Esophagus mucosa (tissue), 1 donor: ENCODE measurements at regions not wholly inside any gene's neighbourhood (a gene's known extent, or its start where the extent isn't known, plus 50 kb on each side); places are given as distances from the start of the nearest gene placed in this dataset.
"Not testable (repeated sequence)": the region's sequence is repeated elsewhere in the genome, so short reads cannot be mapped to it uniquely, and the experiment has no call there.

Source experiments
- ATAC-seq: fragments of 200-7000 bp; cut with Tn5 transposase; one replicate; pipeline ENCODE4 v1.9.1; 2020
- donor health status: DM: yes; HTN: yes; CAD: no.

GRCh38 chr2:176876493-176877103 lies 336.0 kb upstream of the HNRNPA3 start:
- no peak for ATAC-seq

GRCh38 chr2:176879426-176879995 lies 333.1 kb upstream of the HNRNPA3 start:
- ATAC-seq, result no peak

DNA sequence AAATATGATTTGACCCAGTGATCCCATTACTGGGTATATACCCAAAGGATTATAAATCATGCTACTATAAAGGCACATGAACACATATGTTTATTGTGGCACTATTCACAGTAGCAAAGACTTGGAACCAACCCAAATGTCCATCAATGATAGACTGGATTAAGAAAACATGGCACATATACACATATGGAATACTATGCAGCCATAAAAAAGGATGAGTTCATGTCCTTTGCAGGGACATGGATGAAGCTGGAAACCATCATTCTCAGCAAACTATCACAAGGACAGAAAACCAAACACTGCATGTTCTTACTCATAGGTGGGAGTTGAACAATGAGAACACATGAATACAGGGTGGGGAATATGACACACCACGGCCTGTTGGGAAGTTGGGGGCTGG lies 330.5 kb upstream of the HNRNPA3 start:
- ATAC-seq, result not testable (repeated sequence)

- no peak for ATAC-seq
Observed at GRCh38 chr2:176885001-176885643, 327.5 kb upstream of the HNRNPA3 start.

GRCh38 chr2:176885661-176886060 lies 326.9 kb upstream of the HNRNPA3 start:
- ATAC-seq, result no peak

DNA sequence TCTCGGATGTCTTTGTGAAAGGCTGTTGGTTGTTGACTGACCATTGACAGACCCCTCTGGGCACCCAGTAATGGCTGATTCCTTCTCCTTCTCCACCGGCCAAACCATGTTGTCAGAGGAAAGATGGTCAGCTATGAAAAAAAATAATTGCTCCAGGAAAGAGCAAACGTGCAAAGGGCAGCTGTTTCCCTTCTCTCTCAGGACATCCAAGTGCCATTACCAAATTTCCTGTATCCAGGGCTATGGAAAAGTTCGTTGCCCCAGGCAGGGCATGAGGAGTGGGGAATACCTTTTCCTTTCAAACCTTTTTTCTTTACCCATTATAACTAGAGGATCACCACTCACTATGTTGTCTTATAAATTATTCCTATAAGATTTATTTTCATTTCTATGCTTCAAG lies 321.5 kb upstream of the HNRNPA3 start:
- no peak for ATAC-seq

DNA sequence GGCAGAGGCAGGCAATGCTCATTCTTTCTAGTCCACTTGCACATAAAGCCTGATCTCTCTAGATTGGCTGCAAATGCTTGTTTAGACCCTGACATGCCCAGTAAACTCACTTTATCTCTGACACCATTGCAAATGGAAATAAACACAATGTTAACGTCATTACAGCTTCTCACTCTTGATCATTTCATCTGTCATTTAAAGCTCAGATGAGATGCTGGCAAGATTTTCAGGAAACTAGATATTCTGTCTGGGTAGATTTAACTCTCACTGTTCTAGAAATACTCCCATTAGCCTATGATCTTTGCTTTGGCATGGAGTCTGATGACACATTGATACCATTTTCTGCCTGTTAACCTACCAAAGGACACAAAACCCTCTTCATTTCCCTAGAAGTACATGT lies 320.7 kb upstream of the HNRNPA3 start:
- no peak for ATAC-seq

GRCh38 chr2:176892676-176893226 lies 319.8 kb upstream of the HNRNPA3 start:
- ATAC-seq, result no peak

DNA sequence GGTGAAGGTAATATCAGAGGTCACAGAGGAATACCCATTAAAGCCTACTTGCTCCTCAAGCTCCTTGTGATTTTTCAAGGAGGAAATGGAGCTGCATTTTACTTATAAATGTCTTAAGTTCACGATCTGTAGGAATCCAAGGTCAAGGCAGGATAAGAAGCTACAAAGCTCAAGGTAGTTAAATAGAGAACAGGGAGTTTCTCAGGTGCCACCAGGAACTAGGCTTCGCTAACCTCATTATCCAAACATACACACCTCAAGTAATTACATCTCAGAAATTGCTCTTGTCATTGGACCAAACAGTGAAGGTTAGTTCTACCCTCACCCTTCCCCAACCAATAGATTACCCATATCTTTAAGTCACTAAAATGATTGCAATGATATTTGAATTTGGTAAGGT lies 317.4 kb upstream of the HNRNPA3 start:
- no peak for ATAC-seq

- no peak for ATAC-seq
Observed at GRCh38 chr2:176902454-176902853, 310.1 kb upstream of the HNRNPA3 start.

DNA sequence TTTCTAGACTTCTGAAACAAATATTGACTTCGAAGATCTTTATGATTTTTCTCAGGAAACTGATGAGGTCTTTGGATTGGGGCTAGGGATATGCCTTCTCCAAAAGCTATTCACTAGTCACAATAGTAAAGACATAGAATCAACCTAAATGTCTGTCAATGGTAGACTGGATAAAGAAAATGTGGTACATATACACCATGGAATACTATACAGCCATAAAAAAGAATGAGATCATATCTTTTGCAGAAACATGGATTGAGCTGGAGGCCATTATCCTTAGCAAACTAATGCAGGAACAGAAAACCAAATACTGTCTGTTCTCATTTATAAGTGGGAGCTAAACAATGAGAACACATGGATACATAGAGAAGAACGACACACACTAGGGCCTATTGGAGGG lies 308.5 kb upstream of the HNRNPA3 start:
- ATAC-seq, result not testable (repeated sequence)

DNA sequence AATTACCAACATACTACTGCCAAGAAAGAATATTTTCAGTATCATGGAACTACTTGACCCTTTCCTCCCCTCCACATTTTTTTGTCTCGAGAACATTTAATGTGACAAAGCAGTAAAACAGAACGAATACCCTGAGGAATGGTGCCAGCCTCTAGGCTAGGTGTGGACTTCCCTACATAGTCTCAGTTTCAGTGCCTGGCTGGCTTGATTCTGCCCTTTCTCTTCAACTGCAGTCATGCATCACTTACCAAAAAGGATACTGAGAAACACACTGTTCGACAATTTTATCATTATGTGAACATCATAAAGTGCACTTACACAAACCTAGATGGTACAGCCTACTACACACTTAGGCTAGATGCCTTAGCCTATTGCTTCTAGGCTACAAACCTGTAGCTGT lies 305.3 kb upstream of the HNRNPA3 start:
- ATAC-seq, result no peak

GRCh38 chr2:176910828-176911227 lies 301.8 kb upstream of the HNRNPA3 start:
- no peak for ATAC-seq

GRCh38 chr2:176913955-176914354 lies 298.6 kb upstream of the HNRNPA3 start:
- no peak for ATAC-seq

DNA sequence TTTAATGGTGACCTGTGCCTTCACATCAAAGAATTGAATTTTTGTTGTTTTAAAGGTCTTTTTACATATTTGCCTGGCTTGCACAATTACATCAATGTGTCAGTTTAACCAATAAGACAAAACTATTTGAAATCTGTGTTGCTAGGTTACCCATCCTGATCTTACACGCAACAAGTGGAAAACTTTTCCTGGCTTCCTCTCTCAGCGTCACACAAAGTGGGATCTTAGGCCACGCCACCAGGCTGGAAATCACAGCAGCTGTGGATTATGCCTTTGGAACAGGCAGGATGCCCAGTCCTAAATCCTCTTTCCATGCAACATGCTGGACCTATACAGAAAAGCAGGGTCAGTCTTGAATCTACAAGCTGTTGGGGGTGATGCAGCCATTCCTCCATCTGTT lies 298.2 kb upstream of the HNRNPA3 start:
- no peak for ATAC-seq

DNA sequence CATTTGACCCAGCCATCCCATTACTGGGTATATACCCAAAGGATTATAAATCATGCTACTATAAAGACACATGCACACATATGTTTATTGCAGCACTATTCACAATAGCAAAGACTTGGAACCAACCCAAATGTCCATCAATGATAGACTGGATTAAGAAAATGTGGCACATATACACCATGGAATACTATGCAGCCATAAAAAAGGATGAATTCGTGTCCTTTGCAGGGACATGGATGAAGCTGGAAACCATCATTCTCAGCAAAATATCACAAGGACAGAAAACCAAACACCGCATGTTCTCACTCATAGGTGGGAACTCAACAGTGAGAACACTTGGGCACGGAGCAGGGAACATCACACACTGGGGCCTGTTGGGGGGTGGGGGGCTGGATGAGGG lies 290.0 kb upstream of the HNRNPA3 start:
- ATAC-seq, result not testable (repeated sequence)

DNA sequence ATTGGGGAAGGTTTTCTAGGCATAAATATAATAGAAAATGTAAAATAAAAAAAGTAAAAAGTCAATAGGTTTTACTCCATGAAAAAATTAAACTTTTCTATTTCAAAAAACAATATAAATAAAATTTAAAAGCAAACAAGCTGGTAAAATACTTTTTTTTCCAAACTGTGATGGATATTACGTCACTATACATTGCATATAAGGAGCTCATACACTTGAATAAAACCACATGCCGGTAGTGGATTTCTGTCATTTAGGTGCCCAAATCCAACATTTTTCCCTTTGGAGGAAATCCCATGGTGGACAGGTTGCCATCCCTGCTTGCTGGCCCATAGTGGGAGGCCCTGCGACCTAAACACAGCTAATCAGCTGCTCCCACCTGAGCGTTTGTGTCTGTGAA lies 289.4 kb upstream of the HNRNPA3 start:
- ATAC-seq, result no peak

GRCh38 chr2:176924909-176925534 lies 287.6 kb upstream of the HNRNPA3 start:
- ATAC-seq, result no peak

DNA sequence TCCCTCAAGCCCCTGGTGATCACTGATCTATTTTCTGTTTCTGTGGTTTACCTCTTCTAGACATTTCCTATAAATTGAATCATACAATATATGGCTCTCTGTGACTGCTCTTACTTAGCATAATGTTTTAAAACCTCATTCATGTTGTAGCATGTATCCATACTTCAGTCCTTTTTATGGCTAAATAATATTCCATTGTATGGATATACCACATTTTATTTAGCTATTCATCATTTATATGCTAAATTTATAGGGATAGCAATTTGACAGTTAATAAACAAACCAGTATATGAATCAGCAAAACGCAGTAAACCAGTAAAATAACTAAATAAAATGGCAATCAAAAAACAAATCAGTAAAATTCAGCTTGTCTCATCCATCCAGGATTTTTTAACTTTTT lies 286.1 kb upstream of the HNRNPA3 start:
- ATAC-seq, result no peak

- ATAC-seq, result not testable (repeated sequence)
Observed at GRCh38 chr2:176929387-176929786, 283.2 kb upstream of the HNRNPA3 start.

DNA sequence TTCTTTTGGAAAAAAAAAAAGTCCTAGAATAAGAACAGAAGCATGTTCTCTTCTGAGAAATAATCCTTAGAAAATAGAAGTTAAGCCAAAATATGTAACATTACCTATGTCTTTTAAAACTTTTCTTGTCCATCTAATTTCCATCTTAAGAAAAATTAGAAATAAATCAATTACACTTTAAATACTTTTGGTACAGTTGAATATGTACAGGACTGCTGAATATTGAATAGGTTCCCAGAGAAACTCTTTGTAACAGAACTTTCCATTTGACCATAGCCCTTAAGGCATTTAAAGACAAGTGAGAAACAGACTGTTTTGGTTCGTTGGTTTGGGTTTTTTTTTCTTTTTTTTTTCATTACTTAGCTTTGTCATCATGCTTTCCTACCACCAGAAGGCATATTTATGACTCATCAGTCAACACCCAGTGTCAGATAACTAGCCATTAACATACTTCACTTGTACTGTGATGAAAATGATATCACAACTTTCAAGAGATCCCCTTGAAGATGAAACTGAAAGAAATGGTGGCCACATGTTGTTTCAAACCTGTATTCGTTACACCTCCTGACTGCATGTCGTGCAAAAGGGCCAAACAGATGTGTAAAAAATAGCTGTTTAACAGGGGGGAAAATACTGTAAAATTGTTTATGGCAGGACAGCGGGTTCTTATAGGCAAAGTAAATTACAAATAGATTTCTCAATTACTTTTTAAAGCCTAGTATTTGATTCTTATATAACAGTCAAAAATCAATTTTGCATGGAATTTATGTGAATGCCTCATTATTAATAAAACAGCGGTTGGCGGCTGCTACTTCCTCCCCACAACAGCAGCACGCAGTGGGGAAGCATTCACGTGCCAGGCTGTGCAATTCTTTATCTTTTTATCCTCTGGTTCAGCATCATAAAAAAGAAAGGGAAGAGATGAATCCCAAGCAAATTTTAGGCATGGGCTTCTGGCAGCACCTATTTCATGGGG lies 280.7 kb upstream of the HNRNPA3 start:
- ATAC-seq, result no peak

- ATAC-seq, result no peak
Observed at GRCh38 chr2:176934131-176934530, 278.5 kb upstream of the HNRNPA3 start.
